Hepatocyte (in vitro differentiated cells): ENCODE measurements at regions not wholly inside any gene's neighbourhood (a gene's known extent, or its start where the extent isn't known, plus 50 kb on each side); places are given as distances from the start of the nearest gene placed in this dataset.
A peak's percentile ranks its signal among the peaks of the same experiment; 100 is the strongest.

Experiments
- DNase-seq: peaks from one replicate; pipeline ENCODE4 v3.0.0-alpha.2; 2016; ENCODE audit warnings: low spot score
- H2AFZ ChIP-seq: fragments of 200-600 bp; sonication (generic); 2 replicates; pipeline ENCODE4 v1.6.0; 2016; ENCODE audit warnings: antibody characterized with exemption, mild to moderate bottlenecking
- H3K27ac ChIP-seq: fragments of 200-600 bp; sonication (generic); 2 replicates; pipeline ENCODE4 v1.5.1; 2016; ENCODE audit warnings: mild to moderate bottlenecking
- H3K27me3 ChIP-seq: fragments of 200-600 bp; sonication (generic); 2 replicates; pipeline ENCODE4 v1.6.1; 2016
- H3K36me3 ChIP-seq: fragments of 200-600 bp; sonication (generic); replicated peaks from 2 replicates; pipeline ENCODE4 v1.5.1; 2016; ENCODE audit warnings: low read depth; ENCODE audit not compliant: insufficient read depth
- H3K4me1 ChIP-seq: fragments of 200-600 bp; sonication (generic); 2 replicates; pipeline ENCODE4 v1.5.1; 2016; ENCODE audit warnings: mild to moderate bottlenecking, moderate library complexity; ENCODE audit not compliant: insufficient read depth
- H3K4me2 ChIP-seq: fragments of 200-600 bp; sonication (generic); 2 replicates; pipeline ENCODE4 v1.6.0; 2016
- H3K4me3 ChIP-seq: fragments of 200-600 bp; sonication (generic); 2 replicates; pipeline ENCODE4 v1.5.1; 2016; ENCODE audit warnings: mild to moderate bottlenecking
- H3K79me2 ChIP-seq: fragments of 200-600 bp; sonication (generic); 2 replicates; pipeline ENCODE4 v1.6.0; 2017; ENCODE audit warnings: mild to moderate bottlenecking
- H3K9me2 ChIP-seq: fragments of 200-600 bp; sonication (generic); replicated peaks from 2 replicates; pipeline ENCODE4 v1.6.0; 2017; ENCODE audit warnings: mild to moderate bottlenecking; ENCODE audit not compliant: insufficient read depth
- H3K9me3 ChIP-seq: fragments of 200-600 bp; sonication (generic); 2 replicates; pipeline ENCODE4 v1.5.1; 2016; ENCODE audit warnings: low read depth, mild to moderate bottlenecking
- H4K20me1 ChIP-seq: fragments of 200-600 bp; sonication (generic); 2 replicates; pipeline ENCODE4 v1.6.0; 2016; ENCODE audit warnings: mild to moderate bottlenecking; ENCODE audit not compliant: insufficient read depth, poor library complexity, severe bottlenecking
- EZH2 ChIP-seq: fragments of 200-600 bp; sonication (generic); IDR thresholded peaks from 2 replicates; pipeline ENCODE4 v1.6.1; 2016; ENCODE audit warnings: antibody characterized with exemption, mild to moderate bottlenecking, borderline replicate concordance
- EZH2phosphoT487 ChIP-seq: fragments of 200-600 bp; sonication (generic); IDR thresholded peaks from one replicate; pipeline ENCODE4 v1.6.1; 2018; ENCODE audit warnings: antibody characterized with exemption, mild to moderate bottlenecking, low read depth, moderate library complexity; ENCODE audit not compliant: unreplicated experiment, severe bottlenecking
- WGBS: methylation state at CpG from one replicate; pipeline ENCODE4 v1.1.6; 2016; ENCODE audit warnings: low lambda C conversion rate; ENCODE audit errors: missing lambda C conversion rate; 5-methylcytosine and 5-hydroxymethylcytosine counted together
- TF ChIP-seq, protein P1 (sequence below): fragments of 200-600 bp; sonication (generic); IDR thresholded peaks from 2 replicates; pipeline ENCODE4 v1.5.1; 2016; ENCODE audit warnings: antibody characterized with exemption, mild to moderate bottlenecking; ENCODE audit not compliant: poor library complexity

DNA sequence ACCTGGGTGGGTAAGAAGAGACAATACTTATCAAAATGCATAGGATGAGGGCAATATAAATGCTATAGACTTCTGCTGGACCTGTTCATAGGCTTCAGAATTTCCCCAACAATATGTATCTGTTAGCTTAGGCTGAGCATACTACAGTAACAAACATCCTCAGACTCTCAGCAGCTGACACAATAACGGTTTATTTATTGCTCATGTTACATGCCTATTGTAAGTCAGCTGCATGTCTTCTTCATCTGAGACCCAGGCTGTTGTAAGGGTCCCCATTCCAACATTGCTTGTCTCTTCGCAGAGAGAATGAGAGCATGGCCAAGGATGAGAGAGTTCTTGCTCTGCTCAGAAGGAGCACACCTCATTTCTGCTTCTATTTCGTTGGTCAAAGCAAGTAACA is 150.7 kb downstream of the TMEM200C start:
- Histone ChIP-seq H3K27me3 (no peaks in the 10 kb centered on the region), H3K9me3 (no peaks in the 10 kb centered on the region), H2AFZ (no peak overlapping the region), H3K79me2 (no peaks in the 10 kb centered on the region), H3K27ac (no peak overlapping the region), H3K4me3 (no peak overlapping the region), H4K20me1 (no peaks in the 10 kb centered on the region), H3K4me2 (no peak overlapping the region), H3K4me1 (no peaks in the 10 kb centered on the region), H3K9me2 (no peaks in the 10 kb centered on the region), H3K36me3 (no peaks in the 10 kb centered on the region)
- DNase-seq: no peak
- TF ChIP-seq EZH2: no peak
- TF ChIP-seq, protein P1, sequence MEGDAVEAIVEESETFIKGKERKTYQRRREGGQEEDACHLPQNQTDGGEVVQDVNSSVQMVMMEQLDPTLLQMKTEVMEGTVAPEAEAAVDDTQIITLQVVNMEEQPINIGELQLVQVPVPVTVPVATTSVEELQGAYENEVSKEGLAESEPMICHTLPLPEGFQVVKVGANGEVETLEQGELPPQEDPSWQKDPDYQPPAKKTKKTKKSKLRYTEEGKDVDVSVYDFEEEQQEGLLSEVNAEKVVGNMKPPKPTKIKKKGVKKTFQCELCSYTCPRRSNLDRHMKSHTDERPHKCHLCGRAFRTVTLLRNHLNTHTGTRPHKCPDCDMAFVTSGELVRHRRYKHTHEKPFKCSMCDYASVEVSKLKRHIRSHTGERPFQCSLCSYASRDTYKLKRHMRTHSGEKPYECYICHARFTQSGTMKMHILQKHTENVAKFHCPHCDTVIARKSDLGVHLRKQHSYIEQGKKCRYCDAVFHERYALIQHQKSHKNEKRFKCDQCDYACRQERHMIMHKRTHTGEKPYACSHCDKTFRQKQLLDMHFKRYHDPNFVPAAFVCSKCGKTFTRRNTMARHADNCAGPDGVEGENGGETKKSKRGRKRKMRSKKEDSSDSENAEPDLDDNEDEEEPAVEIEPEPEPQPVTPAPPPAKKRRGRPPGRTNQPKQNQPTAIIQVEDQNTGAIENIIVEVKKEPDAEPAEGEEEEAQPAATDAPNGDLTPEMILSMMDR: no peak
- no peak for TF ChIP-seq EZH2phosphoT487
- WGBS: 88% methylated on average over 3 of the region's 3 CpGs

DNA sequence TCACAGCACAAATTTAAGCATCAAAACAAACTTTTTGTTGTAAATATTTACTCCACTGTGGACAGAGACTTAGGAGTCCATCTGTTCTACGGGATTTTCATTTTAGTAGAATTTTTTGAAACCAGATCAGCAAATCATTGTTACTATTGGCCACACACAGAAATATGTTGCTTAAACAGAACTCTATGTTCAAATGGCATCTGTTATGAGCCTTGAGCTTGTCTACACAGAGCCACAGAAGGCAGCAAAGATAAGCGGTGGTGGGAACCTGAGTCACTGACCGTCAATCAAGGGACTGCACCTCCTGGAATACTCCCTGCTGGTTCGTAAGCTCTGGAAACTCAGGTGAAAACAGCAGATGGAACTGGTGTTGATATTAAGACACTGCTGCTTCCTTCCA is 156.8 kb downstream of the TMEM200C start:
- TF ChIP-seq EZH2 (no peak), EZH2phosphoT487 (no peak)
- TF ChIP-seq, protein P1: no peak
- no peaks in the 10 kb centered on the region for H3K79me2 ChIP-seq
- 66% methylated on average over 4 of the region's 4 CpGs for WGBS
- H3K36me3 ChIP-seq: no peaks in the 10 kb centered on the region
- no peaks in the 10 kb centered on the region for H3K4me1 ChIP-seq
- no peaks in the 10 kb centered on the region for H3K9me2 ChIP-seq
- no peak overlapping the region for H3K4me2 ChIP-seq
- peaks cover 3% of the 10 kb centered on the region for H3K27me3 ChIP-seq
- no peak overlapping the region for H3K4me3 ChIP-seq
- DNase-seq: peak; percentile 10
- no peak overlapping the region for H3K27ac ChIP-seq
- H2AFZ ChIP-seq: no peak overlapping the region
- no peaks in the 10 kb centered on the region for H4K20me1 ChIP-seq
- no peaks in the 10 kb centered on the region for H3K9me3 ChIP-seq

DNA sequence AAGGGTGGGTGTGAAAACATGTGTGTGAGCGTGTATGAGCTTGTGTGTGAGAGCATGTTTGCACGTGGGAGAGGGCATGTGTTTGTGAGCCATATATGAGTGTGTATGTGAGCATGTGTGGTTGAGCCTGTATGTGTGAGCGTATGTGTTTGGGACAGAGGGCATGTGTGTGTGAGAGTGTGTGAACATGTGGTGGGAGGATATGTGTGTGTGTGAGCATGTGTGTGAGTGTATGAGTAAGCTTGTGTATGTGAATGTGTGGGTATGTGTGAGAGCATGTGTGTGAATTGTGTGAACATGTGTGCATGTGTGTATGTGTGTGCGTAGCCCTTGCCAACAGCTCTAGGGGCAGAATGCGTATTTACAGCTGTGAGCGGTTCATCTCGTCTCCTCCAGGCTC is 163.0 kb downstream of the TMEM200C start:
- Histone ChIP-seq H3K9me3 (no peaks in the 10 kb centered on the region), H3K4me2 (no peak overlapping the region), H3K4me3 (no peak overlapping the region), H3K9me2 (no peaks in the 10 kb centered on the region), H3K79me2 (no peaks in the 10 kb centered on the region), H3K36me3 (no peaks in the 10 kb centered on the region), H4K20me1 (no peaks in the 10 kb centered on the region), H2AFZ (no peak overlapping the region), H3K4me1 (no peaks in the 10 kb centered on the region), H3K27me3 (peaks cover 5% of the 10 kb centered on the region), H3K27ac (no peak overlapping the region)
- 96% methylated on average over 7 of the region's 7 CpGs for WGBS
- no peak for DNase-seq
- no peak for TF ChIP-seq EZH2phosphoT487
- no peak for TF ChIP-seq EZH2
- TF ChIP-seq, protein P1: no peak
